Mammary epithelial cell (primary cell): ENCODE measurements at regions not wholly inside any gene's neighbourhood (a gene's known extent, or its start where the extent isn't known, plus 50 kb on each side); places are given as distances from the start of the nearest gene placed in this dataset.

Experiments
- EZH2 ChIP-seq: IDR thresholded peaks from 2 replicates; pipeline ENCODE4 v1.6.1; 2012; ENCODE audit warnings: low read length, inconsistent platforms, borderline replicate concordance
- TF ChIP-seq, protein P1 (sequence below), 2 donors: IDR thresholded peaks in 1 of 2; conservative IDR thresholded peaks in 1 of 2; 2 replicates each; pipeline ENCODE4 v1.5.1; 2011 to 2012; ENCODE audit warnings: inconsistent platforms in 2 of 2, low read length in 2 of 2, mild to moderate bottlenecking in 2 of 2, control low read depth in 1 of 2, low read depth in 1 of 2; ENCODE audit not compliant: insufficient read depth in 1 of 2; ENCODE audit errors: extremely low read depth in 1 of 2

DNA sequence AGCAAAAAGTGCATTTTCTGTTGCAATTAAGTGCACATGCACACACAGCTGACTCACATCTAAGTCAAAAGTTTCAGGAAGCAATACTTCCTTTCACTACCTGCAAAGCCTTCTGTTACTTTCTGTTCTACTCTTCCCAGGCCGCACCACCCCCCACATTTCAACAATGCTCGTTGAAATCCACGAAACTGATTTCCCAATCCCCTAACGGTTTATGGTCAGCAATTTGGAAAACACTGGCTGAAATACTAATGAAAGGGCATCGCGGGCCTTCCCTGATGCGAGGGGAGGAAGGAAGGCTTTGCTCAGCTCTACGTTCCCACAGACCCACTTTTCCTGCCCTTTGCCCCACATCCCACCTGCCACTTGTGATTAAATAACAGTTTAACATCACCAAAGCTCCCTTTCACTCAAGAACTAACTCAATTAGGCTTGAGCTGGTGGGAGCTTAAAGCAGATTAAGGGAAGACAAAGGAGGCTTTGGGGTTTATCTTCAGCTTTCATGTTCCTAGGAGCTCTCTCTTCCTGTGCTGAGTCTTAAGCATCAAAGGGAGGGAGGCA is 243.2 kb upstream of the RAB4A start:
- TF ChIP-seq, protein P1, sequence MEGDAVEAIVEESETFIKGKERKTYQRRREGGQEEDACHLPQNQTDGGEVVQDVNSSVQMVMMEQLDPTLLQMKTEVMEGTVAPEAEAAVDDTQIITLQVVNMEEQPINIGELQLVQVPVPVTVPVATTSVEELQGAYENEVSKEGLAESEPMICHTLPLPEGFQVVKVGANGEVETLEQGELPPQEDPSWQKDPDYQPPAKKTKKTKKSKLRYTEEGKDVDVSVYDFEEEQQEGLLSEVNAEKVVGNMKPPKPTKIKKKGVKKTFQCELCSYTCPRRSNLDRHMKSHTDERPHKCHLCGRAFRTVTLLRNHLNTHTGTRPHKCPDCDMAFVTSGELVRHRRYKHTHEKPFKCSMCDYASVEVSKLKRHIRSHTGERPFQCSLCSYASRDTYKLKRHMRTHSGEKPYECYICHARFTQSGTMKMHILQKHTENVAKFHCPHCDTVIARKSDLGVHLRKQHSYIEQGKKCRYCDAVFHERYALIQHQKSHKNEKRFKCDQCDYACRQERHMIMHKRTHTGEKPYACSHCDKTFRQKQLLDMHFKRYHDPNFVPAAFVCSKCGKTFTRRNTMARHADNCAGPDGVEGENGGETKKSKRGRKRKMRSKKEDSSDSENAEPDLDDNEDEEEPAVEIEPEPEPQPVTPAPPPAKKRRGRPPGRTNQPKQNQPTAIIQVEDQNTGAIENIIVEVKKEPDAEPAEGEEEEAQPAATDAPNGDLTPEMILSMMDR (conservative IDR thresholded peaks at IDR 0.05 in 1 of 2, IDR thresholded peaks at IDR 0.05 in 1 of 2; ENCODE audit: extremely low read depth in 1 of 2, insufficient read depth in 1 of 2, low read depth in 1 of 2, low read length in 2 of 2), result no peak
- TF ChIP-seq EZH2, result no peak
